Esophagus muscularis mucosa (tissue), 4 donors: ENCODE measurements at regions not wholly inside any gene's neighbourhood (a gene's known extent, or its start where the extent isn't known, plus 50 kb on each side); places are given as distances from the start of the nearest gene placed in this dataset.

Experiments used
- EP300 ChIP-seq: sonication (generic); formaldehyde crosslinking; IDR thresholded peaks from one replicate; pipeline ENCODE4 v1.6.1; 2017; ENCODE audit warnings: antibody characterized with exemption
- POLR2AphosphoS5 ChIP-seq, 2 donors: sonication (generic); formaldehyde crosslinking; IDR thresholded peaks; one replicate each; pipeline ENCODE4 v1.6.1; 2017; ENCODE audit warnings: antibody characterized with exemption in 2 of 2
- TF ChIP-seq, protein P1 (sequence below), 3 experiments: fragments of 200-600 bp in 2 of 3; fragments of 450-650 bp in 1 of 3; sonication (generic) in 2 of 3; IDR thresholded peaks; one replicate each; pipeline ENCODE4 v1.5.1; 2017 to 2019; ENCODE audit warnings: antibody characterized with exemption in 3 of 3, mild to moderate bottlenecking in 2 of 3, moderate library complexity in 1 of 3

DNA sequence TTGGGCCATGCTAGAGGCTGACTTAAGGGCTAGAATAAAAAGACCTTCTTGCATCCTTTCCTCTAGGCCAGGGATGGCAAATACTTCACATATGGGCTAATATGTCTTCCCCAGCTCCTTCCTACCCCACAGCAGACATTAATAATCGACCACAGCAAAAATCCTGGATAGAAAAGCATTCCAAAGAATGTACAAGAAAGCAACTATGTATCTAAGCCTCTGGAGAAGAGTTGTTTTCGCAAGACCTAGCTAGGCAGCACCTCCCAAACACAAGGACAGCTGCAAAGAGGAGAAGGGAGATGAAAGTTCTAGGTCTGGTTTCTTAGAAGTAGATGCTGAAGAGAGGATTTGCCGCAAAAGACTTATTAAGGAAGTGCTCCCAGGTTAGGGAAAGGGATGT is 372.6 kb downstream of the SLC4A3 start:
- TF ChIP-seq, protein P1, sequence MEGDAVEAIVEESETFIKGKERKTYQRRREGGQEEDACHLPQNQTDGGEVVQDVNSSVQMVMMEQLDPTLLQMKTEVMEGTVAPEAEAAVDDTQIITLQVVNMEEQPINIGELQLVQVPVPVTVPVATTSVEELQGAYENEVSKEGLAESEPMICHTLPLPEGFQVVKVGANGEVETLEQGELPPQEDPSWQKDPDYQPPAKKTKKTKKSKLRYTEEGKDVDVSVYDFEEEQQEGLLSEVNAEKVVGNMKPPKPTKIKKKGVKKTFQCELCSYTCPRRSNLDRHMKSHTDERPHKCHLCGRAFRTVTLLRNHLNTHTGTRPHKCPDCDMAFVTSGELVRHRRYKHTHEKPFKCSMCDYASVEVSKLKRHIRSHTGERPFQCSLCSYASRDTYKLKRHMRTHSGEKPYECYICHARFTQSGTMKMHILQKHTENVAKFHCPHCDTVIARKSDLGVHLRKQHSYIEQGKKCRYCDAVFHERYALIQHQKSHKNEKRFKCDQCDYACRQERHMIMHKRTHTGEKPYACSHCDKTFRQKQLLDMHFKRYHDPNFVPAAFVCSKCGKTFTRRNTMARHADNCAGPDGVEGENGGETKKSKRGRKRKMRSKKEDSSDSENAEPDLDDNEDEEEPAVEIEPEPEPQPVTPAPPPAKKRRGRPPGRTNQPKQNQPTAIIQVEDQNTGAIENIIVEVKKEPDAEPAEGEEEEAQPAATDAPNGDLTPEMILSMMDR (IDR thresholded peaks at IDR 0.05), result no peak
- no peak for TF ChIP-seq EP300
- TF ChIP-seq POLR2AphosphoS5 (IDR thresholded peaks at IDR 0.05), result no peak
